GM13977 (cell line): ENCODE measurements at regions not wholly inside any gene's neighbourhood (a gene's known extent, or its start where the extent isn't known, plus 50 kb on each side); places are given as distances from the start of the nearest gene placed in this dataset.

Experiments
- DNase-seq: peaks from one replicate; pipeline ENCODE4 v3.0.0; 2012; ENCODE audit warnings: low spot score
- CTCF ChIP-seq: IDR thresholded peaks from 2 replicates; pipeline ENCODE4 v1.5.1; 2012; ENCODE audit warnings: mild to moderate bottlenecking, control low read depth; ENCODE audit not compliant: insufficient read depth; ENCODE audit errors: extremely low read depth, missing control alignments
- in situ Hi-C: fragments of 300-500 bp; cut with MboI; formaldehyde crosslinking; loops from one replicate; pipeline ENCODE4 v1.12.0; 2022; ENCODE audit warnings: low sequenced_read_pairs, low pct_unique_long_range_greater_than_20kb, mixed read lengths, inconsistent platforms; ENCODE audit not compliant: unreplicated experiment

GRCh38 chr2:164066095-164066494 lies 330.3 kb upstream of the FIGN start:
- in situ Hi-C loops, result loop anchor here (25.0 kb wide), 2 partner anchors 729 to 879 kb away; no protein-coding TSS in a partner anchor
- no peak for TF ChIP-seq CTCF
- DNase-seq, result no peak

DNA sequence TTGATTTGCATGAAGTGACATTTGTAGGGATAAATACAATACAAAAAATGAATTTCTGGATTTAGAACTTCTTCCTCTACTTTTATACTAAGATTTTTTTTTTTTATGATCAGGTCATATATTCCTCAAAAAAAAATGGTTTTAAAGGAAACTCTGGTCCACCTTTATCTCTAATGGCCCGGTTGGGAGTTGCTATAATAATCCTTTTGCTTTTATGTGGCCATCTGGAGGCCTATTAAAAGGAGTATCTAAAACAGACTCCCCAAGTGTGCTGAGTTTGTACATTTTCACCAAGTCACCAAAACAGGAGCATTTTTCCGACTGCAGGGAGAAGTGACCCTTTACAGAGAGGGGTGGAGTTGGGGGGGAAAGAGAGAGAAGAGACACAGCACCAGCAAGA lies 329.2 kb upstream of the FIGN start:
- DNase-seq, result no peak
- in situ Hi-C loops, result loop anchor here (25.0 kb wide), 2 partner anchors 728 to 878 kb away; no protein-coding TSS in a partner anchor
- no peak for TF ChIP-seq CTCF

- TF ChIP-seq CTCF, result peak; percentile 81
- in situ Hi-C loops, result loop anchor here (25.0 kb wide), 2 partner anchors 724 to 874 kb away; no protein-coding TSS in a partner anchor
- peak; percentile 27 for DNase-seq
Measured at GRCh38 chr2:164061129-164061746, 325.4 kb upstream of the FIGN start.

DNA sequence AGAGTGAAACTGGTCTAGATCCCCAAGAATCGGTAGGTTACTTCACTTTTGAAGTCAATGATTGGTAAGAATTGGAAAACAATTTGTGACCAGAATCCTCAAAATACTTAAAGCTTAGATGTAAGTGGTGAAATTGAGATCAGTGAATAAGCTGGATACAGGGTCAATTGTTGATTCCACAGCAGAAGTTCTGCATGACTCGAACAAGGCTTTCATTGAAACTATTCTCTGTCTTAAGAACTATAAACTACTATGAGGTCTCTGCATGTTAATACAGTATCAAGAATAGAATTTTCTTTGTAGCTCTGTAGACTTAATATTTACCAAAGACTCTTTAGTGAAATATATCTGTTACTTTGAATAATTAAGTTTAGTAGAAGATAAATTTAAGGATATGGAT lies 324.2 kb upstream of the FIGN start:
- no peak for TF ChIP-seq CTCF
- no peak for DNase-seq
- in situ Hi-C loops, result loop anchor here (25.0 kb wide), 2 partner anchors 723 to 873 kb away; no protein-coding TSS in a partner anchor

DNA sequence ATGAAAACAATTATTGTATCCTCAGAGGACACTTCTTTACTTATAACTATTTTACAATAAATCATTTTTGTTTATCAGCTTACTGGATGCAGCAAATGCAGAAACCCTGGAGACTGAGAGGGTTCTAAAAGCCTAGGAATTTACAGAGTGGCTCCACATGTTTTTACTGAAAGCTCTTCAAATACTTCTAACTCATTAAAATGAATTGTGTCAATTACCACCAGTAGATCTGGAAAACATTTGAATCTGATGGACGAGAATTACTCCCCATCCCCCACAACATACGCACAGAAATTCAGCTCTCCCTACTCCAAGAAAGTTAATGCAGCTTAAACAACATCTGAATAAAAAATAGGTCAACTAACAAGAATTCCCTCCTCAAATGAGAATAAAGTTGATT lies 319.8 kb upstream of the FIGN start:
- TF ChIP-seq CTCF, result no peak
- no peak for DNase-seq
- in situ Hi-C loops, result loop anchor here (25.0 kb wide), 2 partner anchors 718 to 868 kb away; no protein-coding TSS in a partner anchor

GRCh38 chr2:164054651-164055050 lies 318.8 kb upstream of the FIGN start:
- in situ Hi-C loops, result loop anchor here (25.0 kb wide), 2 partner anchors 717 to 867 kb away; no protein-coding TSS in a partner anchor
- TF ChIP-seq CTCF, result no peak
- DNase-seq, result no peak
